ENCODE measurements at regions not wholly inside any gene's neighbourhood (a gene's known extent, or its start where the extent isn't known, plus 50 kb on each side); places are given as distances from the start of the nearest gene placed in this dataset.
"Not testable (repeated sequence)": the region's sequence is repeated elsewhere in the genome, so short reads cannot be mapped to it uniquely, and the experiment has no call there.

GRCh38 chr6:15897063-15897876 lies 231.6 kb upstream of the MYLIP start:
- DNase-seq, result no peak

- no peak for DNase-seq
These were observed 232.3 kb upstream of the DTNBP1 start for GRCh38 chr6:15894973-15895725.

GRCh38 chr6:15893556-15894253 lies 230.9 kb upstream of the DTNBP1 start:
- DNase-seq, result no peak

- no peak for DNase-seq
These were observed 229.5 kb upstream of the DTNBP1 start for GRCh38 chr6:15892369-15892768.

GRCh38 chr6:15888798-15889772 lies 226.3 kb upstream of the DTNBP1 start:
- no peak for DNase-seq

GRCh38 chr6:15887491-15888461 lies 224.9 kb upstream of the DTNBP1 start:
- no peak for DNase-seq

GRCh38 chr6:15885624-15886023 lies 222.8 kb upstream of the DTNBP1 start:
- no peak for DNase-seq

GRCh38 chr6:15883593-15883992 lies 220.8 kb upstream of the DTNBP1 start:
- not testable (repeated sequence) for DNase-seq

- DNase-seq, result no peak
These were observed 220.1 kb upstream of the DTNBP1 start for GRCh38 chr6:15882915-15883314.

- no peak for DNase-seq
These were observed 219.5 kb upstream of the DTNBP1 start for GRCh38 chr6:15882345-15882744.

- no peak for DNase-seq
These were observed 218.3 kb upstream of the DTNBP1 start for GRCh38 chr6:15881150-15881549.

- DNase-seq, result no peak
These were observed 217.6 kb upstream of the DTNBP1 start for GRCh38 chr6:15880262-15880973.

GRCh38 chr6:15879371-15880261 lies 216.8 kb upstream of the DTNBP1 start:
- no peak for DNase-seq

- DNase-seq, result no peak
These were observed 214.4 kb upstream of the DTNBP1 start for GRCh38 chr6:15877231-15877630.

- DNase-seq, result no peak
These were observed 213.6 kb upstream of the DTNBP1 start for GRCh38 chr6:15876406-15876805.

- DNase-seq, result no peak
These were observed 213.0 kb upstream of the DTNBP1 start for GRCh38 chr6:15875797-15876196.

GRCh38 chr6:15874821-15875220 lies 212.0 kb upstream of the DTNBP1 start:
- no peak for DNase-seq

- no peak for DNase-seq
These were observed 211.5 kb upstream of the DTNBP1 start for GRCh38 chr6:15874326-15874725.
